ENCODE measurements at regions not wholly inside any gene's neighbourhood (a gene's known extent, or its start where the extent isn't known, plus 50 kb on each side); places are given as distances from the start of the nearest gene placed in this dataset.

GRCh38 chr1:5221451-5221850 is 567.0 kb downstream of the AJAP1 start:
- intact Hi-C loops (cut with DNase I; ENCODE audit: low total_unique reads), result no loop called here
- no peak for DNase-seq (ENCODE audit: low spot score in 2 of 2)
- 57 to 71% methylated on average over 6 of the region's 6 CpGs for WGBS, 2 donors
- no peak overlapping the region for H3K4me3 ChIP-seq (ENCODE audit: low read depth, poor library complexity, severe bottlenecking)
- TF ChIP-seq CTCF (IDR thresholded peaks at IDR 0.05), result no peak
- TF ChIP-seq POLR2A (IDR thresholded peaks at IDR 0.05), result no peak

GRCh38 chr1:5220821-5221220 is 566.4 kb downstream of the AJAP1 start:
- WGBS, 2 donors, result 40 to 45% methylated on average over 7 of the region's 7 CpGs
- no peak for TF ChIP-seq CTCF (IDR thresholded peaks at IDR 0.05)
- TF ChIP-seq POLR2A (IDR thresholded peaks at IDR 0.05), result no peak
- intact Hi-C loops (cut with DNase I; ENCODE audit: low total_unique reads), result no loop called here

GRCh38 chr1:5220421-5220820 is 566.0 kb downstream of the AJAP1 start:
- 35 to 46% methylated on average over 2 of the region's 2 CpGs for WGBS, 2 donors
- TF ChIP-seq CTCF (IDR thresholded peaks at IDR 0.05), result no peak
- TF ChIP-seq POLR2A (IDR thresholded peaks at IDR 0.05), result no peak
- no peak overlapping the region for H3K4me3 ChIP-seq (ENCODE audit: low read depth, poor library complexity, severe bottlenecking)
- no peak for DNase-seq (ENCODE audit: low spot score in 2 of 2)
- intact Hi-C loops (cut with DNase I; ENCODE audit: low total_unique reads), result no loop called here

More at GRCh38 chr1:5220821-5221220, 566.4 kb downstream of the AJAP1 start:
- DNase-seq (ENCODE audit: low spot score in 2 of 2), result no peak
- no peak overlapping the region for H3K4me3 ChIP-seq (ENCODE audit: low read depth, poor library complexity, severe bottlenecking)

GRCh38 chr1:5200006-5200405 is 545.6 kb downstream of the AJAP1 start:
- intact Hi-C loops (cut with DNase I; ENCODE audit: low total_unique reads), result no loop called here
- DNase-seq (ENCODE audit: low spot score in 2 of 2), result no peak
- TF ChIP-seq CTCF (IDR thresholded peaks at IDR 0.05) (no peak), POLR2A (IDR thresholded peaks at IDR 0.05) (no peak)
- H3K4me3 ChIP-seq (ENCODE audit: low read depth, poor library complexity, severe bottlenecking), result no peak overlapping the region
- 76 to 78% methylated on average over 3 of the region's 3 CpGs for WGBS, 2 donors

GRCh38 chr1:5198328-5198727 is 543.9 kb downstream of the AJAP1 start:
- WGBS, 2 donors, result 64 to 65% methylated on average over 5 of the region's 5 CpGs
- TF ChIP-seq POLR2A (IDR thresholded peaks at IDR 0.05) (no peak), CTCF (IDR thresholded peaks at IDR 0.05) (no peak)
- intact Hi-C loops (cut with DNase I; ENCODE audit: low total_unique reads), result no loop called here
- DNase-seq (ENCODE audit: low spot score in 2 of 2), result no peak
- no peak overlapping the region for H3K4me3 ChIP-seq (ENCODE audit: low read depth, poor library complexity, severe bottlenecking)

- TF ChIP-seq CTCF (IDR thresholded peaks at IDR 0.05) (no peak), POLR2A (IDR thresholded peaks at IDR 0.05) (no peak)
- WGBS, 2 donors, result 59 to 66% methylated on average over 6 of the region's 6 CpGs
- intact Hi-C loops (cut with DNase I; ENCODE audit: low total_unique reads), result no loop called here
- DNase-seq (ENCODE audit: low spot score in 2 of 2), result no peak
- no peak overlapping the region for H3K4me3 ChIP-seq (ENCODE audit: low read depth, poor library complexity, severe bottlenecking)
Measured at GRCh38 chr1:5191470-5191869, 537.1 kb downstream of the AJAP1 start.

Measured in lower leg skin (tissue), 4 donors.